ENCODE measurements at regions not wholly inside any gene's neighbourhood (a gene's known extent, or its start where the extent isn't known, plus 50 kb on each side); places are given as distances from the start of the nearest gene placed in this dataset.
"Not testable (repeated sequence)": the region's sequence is repeated elsewhere in the genome, so short reads cannot be mapped to it uniquely, and the experiment has no call there.

DNA sequence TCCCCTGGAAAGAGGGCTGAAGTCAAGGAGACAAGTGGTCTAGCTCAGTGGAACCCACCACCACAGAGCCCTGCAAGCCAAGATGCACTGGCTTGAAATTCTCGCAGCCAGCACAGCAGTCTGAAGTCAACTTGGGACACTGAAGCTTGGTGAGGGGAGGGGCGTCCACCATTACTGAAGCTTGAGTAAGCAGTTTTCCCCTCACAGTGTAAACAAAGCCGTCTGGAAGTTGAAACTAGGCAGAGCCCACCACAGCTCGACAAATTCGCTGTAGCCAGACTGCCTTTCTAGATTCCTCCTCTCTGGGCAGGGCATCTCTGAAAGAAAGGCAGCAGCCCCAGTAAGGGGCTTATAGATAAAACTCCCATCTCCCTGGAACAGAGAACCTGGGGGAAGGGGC, 87.3 kb upstream of the KITLG start:
- DNase-seq, result not testable (repeated sequence)

GRCh38 chr12:88665071-88665470, 84.8 kb upstream of the KITLG start:
- peak; percentile 73 for DNase-seq

DNA sequence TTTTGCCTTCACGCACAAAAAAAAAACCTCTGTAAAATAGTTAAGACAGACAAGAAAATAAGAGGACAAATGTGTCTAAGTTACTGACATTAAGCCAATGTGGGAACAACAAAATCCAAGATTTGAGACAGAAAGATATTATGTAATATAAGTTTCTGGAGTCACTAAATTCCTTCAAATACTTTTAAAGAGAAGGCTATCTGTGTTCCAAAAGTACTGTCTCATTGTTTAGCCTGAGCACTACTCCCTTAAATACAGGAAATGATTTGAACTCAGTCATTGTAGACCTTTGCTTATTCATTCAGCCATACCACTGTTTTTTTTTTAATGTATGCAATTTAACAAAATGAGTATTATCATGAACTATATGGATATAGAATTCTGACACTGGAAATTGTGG, 82.7 kb upstream of the KITLG start:
- DNase-seq, result no peak

GRCh38 chr12:88662093-88662492, 81.8 kb upstream of the KITLG start:
- DNase-seq, result no peak

- no peak for DNase-seq
These were observed 77.7 kb upstream of the KITLG start for GRCh38 chr12:88658009-88658408.

- no peak for DNase-seq
These were observed 70.4 kb upstream of the KITLG start for GRCh38 chr12:88650715-88651114.

DNA sequence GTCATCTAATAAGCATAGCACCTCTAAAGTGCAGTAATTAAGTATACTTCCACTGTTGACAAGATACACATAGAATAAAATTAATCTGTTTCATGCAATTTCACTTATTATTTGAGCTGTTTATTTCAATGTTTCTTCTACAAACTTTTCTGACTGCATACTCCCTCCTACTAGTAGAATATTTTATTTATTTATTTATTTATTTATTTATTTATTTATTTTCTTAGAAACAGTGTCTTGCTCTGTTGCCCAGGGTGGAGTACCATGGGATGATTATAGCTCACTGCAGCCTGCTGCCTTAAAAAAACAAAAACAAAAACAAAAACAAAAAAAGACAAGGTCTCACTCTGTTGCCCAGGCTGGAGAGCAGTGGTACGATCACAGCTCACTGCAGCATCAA, 68.4 kb upstream of the KITLG start:
- DNase-seq, result no peak

- DNase-seq, result no peak
These were observed 66.6 kb upstream of the KITLG start for GRCh38 chr12:88646824-88647223.

DNA sequence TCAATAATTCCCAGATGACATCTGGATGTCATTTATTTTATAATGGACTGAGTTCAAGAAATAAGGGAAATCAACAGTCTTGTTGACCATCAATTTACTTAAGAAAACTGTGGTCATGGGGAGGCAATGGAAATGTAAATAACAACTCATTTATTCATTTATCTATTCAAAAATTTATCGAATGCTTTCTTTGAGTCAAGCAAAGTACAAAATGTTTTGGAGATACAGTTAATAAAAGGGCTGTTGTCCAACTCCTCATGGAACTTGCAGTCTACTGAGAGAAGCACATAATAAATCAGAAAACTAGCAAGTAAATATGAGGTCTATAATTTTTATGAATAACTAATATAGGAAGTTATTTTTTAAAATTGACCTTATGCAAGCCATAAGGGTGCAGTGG, 65.5 kb upstream of the KITLG start:
- DNase-seq, result no peak

DNA sequence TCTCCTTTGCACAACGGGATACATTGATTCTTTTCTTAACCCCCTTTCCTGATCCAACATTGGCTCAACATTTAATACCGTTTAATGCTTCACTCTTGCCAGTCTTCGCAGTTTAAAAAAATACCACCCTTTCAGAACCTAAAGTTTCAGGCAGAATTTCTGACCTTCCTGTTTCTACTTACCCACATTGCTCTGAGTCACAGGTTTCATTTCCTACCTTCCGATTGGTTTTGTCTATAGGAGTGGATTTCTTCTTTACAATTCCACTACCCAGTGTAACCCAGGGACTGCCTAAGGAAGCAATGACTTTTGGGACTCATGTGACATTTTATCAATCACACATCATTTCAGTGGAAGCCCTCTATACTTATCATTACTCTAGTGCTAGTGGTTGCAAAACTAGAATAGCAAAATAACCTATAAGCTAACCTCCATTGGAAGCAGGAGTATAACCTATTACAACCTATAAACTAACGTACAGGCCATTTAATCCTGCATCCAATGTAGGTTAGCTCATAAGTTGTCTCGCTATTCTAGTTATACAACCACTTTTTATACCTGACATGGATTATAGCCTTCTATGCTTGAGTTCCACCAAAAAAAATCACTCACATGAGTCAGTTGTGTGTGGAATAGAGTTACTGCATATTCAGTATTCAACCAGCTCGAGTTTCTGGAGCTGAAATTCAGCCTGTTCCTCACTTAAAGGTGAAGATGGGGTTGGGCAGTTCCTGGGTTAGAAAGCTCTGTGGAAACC, 64.9 kb upstream of the KITLG start:
- peak; percentile 82 for DNase-seq

DNA sequence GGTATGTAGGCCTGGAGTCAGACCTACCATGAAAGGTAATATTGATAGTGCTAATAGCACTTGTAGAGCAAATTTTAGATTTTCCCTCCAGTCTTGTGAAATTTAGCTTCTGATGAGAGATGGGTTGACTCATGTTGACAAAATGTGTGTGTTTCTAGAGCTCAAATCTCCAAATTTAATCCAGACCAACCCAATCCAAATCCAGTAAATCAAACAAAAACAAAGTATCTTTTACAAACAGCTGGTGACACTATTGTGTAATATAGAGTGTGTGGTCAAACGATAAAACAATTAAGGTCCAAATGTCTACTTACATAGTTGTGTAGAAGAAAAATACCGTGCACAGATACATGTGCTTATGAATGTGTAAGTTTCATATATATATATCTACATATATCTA, 63.4 kb upstream of the KITLG start:
- DNase-seq, result peak; percentile 13

- DNase-seq, result no peak
These were observed 62.6 kb upstream of the KITLG start for GRCh38 chr12:88642675-88643431.

DNA sequence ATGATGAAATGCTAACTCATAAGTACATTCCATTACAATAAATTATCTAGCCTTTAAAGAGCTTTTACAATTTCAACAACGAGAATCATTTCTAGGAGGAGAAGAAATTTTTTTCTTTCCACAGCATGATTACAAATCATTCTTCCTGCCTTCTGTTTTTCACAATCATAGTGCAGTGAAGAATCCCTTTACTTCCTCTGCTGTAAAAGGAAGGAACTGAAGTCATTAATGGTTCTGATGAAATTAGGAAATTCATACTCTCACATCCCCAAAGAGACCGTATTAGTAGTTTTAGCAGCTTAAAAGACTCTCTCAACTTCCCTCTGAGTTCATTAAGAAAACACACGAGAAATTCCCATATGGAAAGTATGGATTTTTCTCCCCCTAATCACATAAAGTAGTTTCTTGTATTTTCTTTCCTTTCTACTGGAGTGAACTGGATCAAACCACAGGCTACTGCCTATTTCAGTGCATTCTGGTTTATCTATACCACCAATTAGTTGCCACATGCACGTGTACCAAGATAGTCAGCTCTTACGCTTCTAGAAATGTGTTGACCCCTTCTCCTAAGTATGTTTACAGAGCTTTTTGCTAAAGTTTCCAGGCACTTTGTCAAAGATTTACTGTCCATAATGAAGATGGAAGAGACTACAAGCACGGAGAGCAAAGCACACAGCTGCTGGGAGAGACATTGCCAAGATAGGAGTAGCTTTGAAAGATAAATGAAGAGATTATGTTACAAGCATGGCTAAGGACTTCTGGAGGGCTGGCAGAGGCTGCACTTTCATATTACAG, 58.9 kb upstream of the KITLG start:
- DNase-seq, result peak; percentile 76

DNA sequence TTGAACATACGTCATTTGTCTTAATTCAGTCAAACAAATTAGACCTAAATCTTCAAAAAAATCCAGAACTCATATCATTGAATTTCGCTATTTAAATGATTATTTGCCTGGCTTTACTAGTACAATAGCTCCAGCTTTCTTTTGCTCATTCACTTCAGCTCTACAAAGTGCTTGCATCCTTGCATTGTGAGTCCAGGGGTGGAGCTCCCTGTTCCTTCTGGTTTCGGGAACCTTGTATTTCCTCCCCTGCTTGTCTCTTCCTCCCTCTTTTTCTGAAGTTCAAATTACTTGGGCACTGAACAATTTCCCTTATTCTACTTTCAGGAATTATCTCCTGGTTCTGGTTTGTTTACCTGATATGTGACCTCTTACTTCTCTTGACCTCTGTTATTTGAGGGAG, 58.1 kb upstream of the KITLG start:
- no peak for DNase-seq

GRCh38 chr12:88634008-88634407, 53.7 kb upstream of the KITLG start:
- no peak for DNase-seq

DNA sequence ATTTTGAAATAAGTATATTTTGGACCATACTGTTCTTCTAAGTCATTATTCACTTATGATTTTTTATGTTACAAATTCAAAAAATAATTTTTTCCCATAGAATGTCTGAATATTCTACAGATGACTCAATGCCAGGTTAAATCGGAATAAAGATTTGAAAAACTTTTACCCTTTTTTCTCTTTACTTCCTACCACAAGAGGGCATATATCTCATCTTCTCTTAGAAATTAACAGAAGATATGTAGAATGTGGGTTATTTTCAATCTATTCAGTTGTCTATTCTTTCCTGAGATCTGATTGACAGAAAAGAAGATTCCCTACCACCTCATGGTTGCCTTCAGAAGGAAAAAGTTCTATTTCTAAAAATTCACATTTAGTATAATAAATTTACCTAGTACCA, 53.0 kb upstream of the KITLG start:
- DNase-seq, result no peak

DNA sequence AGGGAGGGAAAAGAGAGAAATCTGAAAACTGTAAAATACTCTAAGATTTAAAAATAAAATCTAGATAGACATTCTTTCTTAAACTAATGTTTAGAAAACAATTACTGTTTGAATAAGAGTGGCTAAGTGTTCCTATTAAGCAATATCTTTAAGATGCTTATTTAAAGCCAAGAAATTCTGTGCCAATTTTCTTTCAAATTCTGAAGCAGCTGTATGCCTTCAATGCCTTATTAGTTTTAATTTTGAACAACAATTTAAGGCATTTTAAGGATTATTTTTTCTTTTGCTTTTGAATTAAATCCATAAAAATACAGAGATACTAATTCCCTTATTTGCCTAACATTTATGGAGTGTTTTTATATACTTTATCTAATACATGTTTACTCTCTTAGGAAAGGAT, 50.3 kb upstream of the KITLG start:
- DNase-seq, result no peak
